NCI-H526 treated with DMSO at 0.1 percent for 48 hours (cell line): ENCODE measurements at regions not wholly inside any gene's neighbourhood (a gene's known extent, or its start where the extent isn't known, plus 50 kb on each side); places are given as distances from the start of the nearest gene placed in this dataset.
"Not testable (repeated sequence)": the region's sequence is repeated elsewhere in the genome, so short reads cannot be mapped to it uniquely, and the experiment has no call there.

Source experiments
- DNase-seq: peaks from one replicate; lab custom pipeline; 2025; lab: John Stamatoyannopoulos, UW

DNA sequence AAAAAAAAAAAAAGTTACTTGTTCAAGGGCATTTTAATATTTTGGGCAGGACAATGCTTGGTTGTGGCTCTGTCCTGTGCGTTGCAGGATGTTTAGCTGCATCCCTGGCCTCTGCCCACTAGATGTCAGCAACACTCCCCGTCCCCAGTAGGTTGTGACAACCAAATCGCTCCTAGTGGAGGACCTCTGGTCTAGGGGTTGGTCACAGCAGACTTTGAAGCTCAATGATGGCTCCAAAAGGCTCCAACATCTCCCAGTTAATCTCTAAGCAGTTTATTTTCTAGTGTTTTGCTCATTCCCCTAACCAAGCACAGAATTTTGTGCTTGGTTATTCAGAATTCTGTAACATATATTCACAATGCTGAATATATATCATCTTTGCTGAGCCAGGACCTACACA lies 67.0 kb downstream of the CHRNA1 start:
- peak; percentile 13 for DNase-seq

DNA sequence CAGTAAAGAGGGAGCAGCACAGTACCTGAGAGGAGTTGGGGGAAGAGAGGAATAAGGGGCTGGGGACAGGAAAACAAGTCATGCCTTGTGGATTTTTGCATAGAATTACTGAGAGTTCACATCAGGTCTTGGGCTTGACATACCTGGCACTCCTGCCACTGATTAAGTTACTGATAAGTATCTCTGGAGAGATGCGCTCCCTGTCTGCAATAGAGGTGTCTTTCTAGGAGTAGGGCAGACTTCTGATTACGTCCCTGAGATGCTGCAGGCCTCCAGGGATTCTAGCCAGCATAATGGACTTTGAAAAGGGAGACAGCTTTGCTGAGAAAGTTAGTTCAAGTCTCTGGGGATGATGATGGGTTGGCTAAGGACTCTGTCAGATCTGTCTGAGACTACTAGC lies 69.4 kb downstream of the CHRNA1 start:
- no peak for DNase-seq

DNA sequence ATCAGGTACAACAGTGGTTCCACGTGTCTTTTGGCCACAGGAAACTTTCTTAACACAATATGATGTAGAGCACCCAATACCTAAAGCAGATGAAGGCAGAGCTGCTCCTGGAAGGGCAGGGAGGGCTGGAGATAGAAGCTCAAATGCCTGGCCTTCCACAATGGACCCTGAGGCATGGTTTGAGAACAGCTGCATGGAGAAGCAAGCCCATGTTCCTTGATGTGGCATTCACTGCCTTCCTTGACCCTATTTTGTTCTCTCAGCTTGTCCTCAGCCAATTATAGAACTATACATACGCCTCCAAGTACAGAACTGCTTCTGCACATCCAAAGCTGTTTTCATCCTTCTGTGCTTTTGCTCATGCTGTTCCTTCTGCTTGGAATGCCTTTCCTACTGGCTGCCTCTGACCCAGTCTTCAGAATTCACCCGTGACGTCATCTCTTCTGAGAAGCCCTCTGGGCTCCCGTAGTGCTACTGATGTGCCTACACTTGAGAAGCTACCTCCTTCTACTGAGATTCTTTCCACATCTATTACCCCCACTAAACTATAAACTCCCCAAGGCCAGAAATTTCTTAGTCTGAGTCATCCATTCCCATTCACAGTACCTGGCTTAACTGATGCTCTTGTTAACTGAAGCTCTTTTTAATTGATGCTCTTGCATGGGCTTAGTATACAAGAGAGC lies 69.9 kb downstream of the CHRNA1 start:
- DNase-seq = no peak

DNA sequence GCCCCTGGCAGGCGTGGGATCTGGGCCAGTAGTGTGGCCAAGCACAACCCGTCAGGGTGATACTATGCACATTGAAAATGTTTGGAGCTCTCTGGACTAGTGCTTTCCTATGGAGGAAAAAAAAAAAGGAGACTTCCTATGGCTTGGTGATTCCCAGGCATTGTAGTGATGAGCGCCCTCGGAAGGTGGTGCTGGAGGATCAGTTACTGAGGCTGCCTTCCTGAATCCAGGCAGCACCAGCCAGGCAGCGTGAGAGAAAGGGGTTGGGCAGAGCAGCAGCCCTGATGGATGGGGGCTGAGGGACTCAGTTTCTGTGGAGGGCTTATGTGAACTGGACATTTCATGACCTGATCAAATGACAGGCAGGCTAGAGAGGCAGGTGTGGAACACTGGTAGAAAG lies 70.9 kb downstream of the CHRNA1 start:
- DNase-seq = no peak

DNA sequence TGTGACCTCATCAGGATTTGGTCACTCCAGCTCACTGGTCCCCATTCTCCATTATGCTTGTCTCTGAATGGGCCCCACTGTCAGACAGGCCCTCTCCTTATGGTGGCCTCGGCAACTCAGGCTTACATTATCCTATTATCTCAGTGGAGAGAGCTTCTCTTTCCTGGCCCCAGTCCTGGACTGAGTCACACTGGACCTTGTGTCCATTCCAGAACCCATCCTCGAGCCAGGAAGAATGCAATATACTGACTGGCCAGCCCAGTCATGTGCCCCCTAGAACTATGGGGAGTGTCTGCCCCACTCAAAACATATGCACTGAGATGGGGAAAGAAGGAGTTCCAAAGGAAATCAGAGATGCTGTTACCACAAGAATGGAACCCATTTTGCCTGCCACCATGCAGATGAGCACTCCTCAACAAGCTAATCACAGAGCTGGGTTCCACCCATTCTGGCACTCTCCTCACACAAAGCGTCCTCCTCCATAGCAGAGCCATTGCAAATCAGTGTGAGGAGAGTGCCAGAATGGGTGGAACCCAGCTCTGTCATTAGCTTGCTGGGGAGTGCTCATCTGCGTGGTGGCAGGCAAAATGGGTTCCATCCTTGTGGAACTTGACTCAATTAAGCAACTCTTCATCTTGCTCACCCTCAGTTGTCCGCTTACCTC lies 71.9 kb downstream of the CHRNA1 start:
- no peak for DNase-seq

DNA sequence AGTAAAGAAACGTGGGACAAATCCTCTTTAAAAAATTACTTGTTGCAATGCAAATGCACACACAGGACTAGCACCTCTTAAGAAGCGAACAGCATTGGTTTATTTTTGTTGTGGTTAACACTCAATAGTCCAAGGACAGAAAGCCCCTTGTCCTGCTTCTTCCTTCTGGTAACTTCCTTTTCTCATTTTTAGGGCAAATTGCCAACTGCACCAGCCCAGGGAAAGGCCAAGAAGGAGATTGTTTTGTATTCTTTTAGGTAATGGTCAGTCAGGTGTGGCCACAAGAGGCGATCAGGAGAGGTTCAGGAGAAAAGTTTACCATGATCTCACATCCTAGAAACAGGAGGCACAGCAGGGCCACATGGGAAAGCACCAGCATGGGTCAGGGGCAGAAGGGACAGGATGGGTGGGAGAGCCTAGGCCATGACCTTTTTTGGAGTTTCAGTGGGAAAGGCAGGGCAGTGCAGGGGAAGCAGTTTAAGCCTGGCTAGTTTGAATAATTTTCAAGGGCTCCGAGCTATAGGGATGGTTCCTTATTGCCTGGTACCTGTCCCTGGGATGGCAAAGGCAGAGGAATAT lies 73.0 kb downstream of the CHRNA1 start:
- DNase-seq = peak; percentile 78

DNA sequence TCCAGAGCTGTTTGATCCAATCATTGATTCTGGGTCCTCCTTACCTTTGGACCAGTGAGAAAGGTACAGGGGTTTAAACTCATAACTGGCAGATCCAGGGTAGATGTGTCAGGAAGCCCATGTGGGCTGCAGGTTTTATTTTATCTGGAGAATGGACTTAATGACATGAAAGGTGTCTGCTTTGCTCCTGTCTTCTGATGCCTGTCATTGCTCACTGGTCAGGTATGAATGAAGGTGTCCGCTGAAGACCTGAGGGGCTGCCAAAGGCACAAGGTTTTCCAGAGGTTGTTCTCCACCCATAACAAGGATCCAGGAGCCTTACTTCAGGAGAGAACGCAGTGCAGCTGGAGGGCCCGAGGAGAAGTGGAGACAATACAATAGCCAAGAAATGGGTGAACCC lies 74.2 kb downstream of the CHRNA1 start:
- no peak for DNase-seq

DNA sequence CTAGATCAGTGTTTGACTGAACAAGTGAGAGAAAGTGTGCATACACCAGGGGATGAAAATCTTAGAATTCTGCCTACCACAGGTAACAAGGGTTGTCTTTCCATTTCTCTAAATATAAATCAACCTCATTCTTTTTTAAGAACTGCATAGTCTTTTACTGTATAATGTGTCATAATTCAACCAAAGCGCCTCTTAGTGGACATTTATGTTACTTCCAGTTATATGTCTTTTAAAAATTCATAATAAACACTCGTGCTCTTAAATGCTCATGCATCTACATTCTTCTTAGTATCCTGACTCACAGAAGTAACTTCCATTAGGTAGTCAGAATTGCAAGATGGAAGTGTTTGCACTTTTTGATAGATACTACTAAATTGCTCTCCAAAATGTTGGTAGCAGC lies 76.2 kb downstream of the CHRNA1 start:
- DNase-seq = peak; percentile 9

DNA sequence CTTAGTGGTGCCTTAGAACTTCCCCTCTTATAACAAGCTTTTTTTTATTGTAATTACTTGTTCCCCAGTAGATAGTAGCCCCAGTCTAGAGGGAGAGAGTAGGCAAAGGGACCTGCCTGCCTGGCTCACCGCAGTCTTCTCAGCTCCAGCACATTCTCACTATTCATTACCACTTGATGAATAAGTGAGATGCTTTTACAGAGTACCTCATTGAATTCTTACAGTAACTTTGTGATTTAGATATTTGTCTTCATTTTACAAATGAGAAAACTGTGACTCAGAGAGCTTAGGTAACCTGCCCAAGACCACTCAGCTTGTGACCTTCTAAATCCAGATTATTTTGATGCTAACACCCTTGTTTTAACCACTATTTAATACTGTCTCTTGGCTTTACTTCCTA lies 77.8 kb downstream of the CHRNA1 start:
- no peak for DNase-seq

DNA sequence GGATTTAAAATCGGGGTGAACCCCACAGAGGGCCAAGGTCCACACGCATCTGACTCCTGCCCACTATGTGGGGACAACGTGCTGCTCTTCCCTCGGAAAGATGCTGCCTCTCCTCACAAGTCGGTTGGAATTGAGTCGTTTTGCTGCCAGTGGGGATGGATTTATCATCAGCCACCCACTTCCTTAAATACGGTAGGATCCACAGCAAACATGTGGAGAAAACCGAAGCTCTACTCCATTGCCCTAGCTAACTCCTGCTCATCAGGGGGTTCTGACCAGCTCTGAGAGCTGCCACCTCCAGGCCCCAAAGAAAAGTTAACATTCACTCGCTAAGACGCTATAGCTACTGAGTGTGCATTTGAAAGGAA lies 80.9 kb downstream of the CHRNA1 start:
- no peak for DNase-seq

DNA sequence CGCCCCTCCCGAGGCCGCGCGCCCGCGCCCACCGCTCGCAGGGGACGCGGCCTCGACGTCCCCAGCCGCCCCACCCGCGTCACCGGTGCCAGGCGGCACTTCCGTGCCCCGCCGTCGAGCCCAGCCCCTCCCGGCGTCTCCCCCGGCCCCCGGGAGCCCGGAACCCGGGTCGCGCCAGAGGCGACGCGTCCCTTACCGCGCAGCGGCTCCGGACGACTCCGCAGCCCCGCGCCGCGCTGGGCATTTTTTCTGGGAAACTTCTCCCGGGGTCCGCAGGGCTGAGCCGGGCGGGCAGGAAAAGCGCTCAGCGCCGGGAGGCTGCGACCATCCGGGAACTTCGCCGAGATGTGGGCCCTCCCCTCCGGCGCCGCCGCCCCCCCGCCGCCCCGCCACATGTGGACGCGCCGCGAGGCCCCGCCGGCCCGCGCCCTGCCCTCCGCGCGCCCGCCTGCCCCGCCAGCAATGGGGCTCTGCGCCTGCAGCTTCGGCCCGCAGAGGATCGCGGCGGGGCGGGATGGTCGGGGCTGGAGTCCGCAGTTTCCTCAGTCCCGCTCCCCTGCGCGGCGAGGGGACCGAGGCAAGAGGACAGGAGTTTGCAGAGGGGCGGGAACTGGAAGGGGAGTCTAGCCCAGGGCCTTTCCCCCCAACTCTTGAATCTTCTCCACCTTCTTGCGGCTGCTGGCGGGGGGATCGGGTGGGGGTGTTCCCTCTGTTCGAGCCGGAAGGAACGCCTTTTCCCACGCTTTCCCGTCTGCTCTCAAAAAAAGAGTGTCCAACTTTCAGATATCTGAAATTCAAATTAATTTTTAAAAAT lies 81.5 kb downstream of the CHRNA1 start:
- peak; percentile 34 for DNase-seq

DNA sequence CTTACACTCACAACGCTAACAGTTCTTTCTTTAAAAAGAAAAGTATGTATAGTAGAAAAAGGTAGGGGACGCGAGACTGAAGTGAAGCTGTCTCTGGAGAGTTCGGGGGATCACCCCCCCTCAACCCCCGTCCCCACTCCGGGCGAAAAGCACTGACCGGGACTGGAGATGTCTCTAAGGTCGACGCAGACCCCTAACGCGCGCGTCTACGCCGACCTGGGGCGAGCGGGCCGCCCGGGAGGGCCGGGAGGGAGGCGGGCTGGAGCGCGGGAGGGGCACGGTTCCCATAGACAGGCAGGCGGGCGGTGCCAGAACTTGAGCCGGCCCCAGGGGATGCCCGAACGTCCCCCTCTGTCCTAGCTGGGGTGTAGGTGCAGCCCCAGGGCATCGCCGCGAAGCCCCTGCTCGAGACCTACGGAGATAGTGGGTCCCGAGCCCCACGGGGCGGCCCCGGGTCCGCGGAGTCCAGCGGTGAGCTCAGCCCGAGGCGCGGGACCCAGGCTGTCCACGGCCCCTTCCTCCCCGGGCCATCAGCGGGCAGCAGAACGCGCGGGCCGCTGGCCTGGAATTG lies 82.2 kb downstream of the CHRNA1 start:
- no peak for DNase-seq

DNA sequence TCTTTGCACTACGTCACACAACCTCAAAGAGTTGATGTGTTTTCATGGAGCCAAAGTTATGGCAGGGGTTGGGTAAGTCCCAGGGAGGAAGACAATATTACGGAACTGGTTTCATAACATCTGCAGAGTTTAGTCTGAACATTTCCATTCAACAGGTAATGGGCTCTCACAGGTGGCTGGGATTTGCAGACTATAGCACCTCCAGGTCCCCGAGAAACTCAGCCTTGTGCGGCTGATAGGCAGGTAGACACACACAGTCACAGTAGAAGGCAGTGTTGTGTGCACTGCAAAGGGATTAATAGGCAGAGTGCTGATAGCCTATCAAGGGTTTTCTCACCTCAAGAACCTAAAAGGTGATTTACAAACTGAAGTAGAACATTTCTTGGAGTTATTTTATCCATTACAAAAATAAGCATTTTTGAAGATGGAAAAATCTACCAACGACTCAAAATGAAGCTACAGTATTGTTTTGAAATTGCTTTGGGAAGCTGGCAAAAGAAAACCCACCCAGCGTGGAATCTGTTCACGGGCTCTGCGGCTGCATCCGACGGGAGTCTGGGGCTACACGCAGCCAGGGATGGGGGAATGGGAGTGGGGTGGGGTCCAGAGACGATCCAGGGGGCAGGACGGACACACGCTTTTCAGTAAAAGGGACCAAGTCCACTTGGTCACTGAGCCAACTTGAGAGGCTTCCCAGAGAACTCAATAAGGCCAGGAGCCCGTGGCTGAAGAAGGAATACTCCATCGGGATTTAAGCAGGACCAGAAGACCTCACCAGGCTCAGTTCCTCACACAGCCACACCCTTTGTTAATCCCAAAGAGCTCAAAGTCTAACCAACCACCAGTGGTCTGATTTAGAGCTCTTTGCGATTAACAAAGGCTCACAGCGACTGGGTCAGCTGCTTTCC lies 82.9 kb downstream of the CHRNA1 start:
- no peak for DNase-seq

DNA sequence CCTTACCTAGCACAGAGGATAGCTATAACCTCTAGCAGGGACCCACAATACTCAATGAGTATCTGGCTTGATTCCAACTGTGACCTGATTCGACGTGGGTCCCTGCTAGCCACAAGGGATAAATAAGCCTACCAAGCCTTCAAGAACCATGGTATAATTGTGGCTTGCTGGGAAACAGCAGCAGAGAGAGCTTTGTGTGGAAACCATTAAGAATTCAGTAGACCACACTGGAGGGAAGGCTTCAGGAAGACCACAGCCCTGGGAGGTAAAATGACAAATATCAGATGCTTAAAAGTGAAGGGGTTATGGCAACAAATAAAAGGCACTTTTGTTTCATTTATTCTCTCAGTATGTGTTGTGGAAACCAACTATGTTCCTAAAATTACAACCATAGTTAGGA lies 82.6 kb upstream of the WIPF1 start:
- no peak for DNase-seq

DNA sequence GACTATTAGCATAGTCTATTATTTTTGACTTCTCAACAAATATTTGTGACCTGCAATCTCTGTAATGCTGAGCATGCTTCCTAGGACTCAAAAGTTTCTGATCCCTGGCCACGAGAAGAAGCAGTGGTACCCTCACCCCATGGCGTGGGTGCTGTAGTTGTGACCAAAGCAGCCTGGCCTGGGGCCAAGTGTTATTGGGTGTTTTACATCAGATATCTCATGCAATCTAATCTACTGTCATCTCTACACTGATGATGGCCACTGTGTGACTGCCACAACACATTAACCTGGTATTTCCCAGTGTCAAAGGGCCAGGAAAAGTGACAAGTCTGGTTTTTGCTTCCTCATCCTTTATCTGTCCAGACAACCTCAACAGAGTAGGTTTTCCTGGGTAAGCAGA lies 80.8 kb upstream of the WIPF1 start:
- DNase-seq = no peak

DNA sequence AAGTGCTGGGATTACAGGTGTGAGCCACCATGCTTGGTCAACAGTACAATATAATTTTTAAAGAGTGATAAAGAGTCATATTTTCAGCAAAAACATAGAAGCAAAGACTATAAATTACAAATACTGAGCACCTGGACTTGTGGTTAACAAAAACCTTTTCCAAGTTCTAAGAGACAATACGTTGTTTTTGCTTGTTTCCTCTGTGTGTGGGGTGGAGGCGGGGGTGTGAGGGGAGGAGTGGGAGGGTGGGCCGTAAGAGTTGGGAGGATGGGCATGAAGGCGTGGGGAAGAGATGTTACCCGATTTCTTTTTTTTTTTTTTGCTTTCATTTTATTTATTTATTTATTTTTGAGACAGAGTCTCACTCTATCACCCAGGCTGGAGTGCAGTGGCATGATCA lies 78.0 kb upstream of the WIPF1 start:
- no peak for DNase-seq

DNA sequence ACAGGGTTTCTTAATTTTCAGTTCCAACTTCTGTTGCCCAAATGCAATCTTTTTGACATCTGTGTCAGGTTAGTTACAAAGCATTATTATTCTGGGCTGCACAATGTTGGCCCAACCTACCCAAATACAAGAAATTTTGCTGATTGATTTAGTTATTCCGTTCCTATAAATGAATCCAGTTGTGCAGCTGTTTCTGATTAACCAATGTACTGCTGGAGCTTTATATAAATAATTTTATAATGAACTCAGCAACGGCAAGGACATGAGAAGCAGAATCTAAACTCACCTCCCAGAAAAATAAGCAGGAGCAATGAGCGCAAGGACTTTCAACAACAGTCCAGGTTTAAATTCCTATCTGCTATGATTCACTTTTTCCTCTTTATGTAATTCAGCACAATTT lies 76.3 kb upstream of the WIPF1 start:
- no peak for DNase-seq

DNA sequence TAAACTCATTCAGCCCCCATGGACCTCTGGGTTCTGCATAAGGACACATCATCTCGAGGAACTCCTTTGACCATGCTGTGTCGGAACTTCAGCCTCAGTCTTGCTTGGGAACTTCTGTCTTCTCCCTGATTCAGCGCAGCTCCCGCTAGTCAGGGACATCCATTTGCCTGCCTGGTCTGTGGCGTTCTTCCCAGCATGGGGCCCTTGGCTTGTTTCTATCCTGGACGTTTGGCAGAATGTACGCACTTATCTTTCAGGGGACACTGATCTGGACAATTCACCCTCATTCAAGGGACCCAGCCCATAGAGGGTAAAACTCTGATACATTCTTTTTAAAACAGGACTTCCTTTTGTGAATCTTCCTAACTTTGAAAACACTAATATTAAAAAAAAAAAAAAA lies 75.8 kb upstream of the WIPF1 start:
- no peak for DNase-seq

DNA sequence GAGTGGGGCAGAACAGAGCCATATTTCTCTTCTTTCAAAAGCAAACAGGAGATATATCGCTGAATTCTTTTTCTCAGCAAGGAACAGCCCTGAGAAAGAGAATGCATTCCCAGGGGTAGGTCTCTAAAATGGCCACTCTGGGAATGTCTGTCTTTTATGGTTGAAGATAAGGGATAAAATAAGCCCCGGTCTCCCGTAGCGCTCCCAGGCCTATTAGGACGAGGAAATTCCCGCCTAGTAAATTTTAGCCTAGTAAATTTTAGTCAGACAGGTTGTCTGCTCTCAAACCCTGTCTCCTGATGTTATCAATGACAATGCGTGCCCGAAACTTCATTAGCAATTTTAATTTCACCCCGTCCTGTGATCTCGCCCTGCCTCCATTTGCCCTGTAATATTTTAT lies 73.9 kb upstream of the WIPF1 start:
- DNase-seq = not testable (repeated sequence)

DNA sequence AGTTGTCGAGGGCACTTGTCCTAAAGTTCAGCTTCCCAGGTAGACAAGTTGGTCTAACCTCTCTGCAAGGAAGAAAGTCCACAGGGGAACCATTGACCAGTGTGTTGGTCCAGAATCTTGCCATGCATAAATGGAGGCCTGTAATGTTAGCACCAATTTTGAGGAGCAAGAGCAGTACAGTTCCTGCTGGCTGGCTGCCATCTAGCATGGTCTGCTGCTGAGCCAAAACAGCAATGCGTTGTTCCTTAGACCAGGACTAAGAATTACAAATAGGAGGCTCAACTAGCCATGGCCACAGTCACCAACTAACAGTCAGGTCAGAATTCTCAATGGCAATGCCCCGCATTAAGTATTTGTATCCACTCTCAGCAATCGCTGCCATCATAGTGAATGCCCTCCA lies 72.8 kb upstream of the WIPF1 start:
- DNase-seq = no peak

DNA sequence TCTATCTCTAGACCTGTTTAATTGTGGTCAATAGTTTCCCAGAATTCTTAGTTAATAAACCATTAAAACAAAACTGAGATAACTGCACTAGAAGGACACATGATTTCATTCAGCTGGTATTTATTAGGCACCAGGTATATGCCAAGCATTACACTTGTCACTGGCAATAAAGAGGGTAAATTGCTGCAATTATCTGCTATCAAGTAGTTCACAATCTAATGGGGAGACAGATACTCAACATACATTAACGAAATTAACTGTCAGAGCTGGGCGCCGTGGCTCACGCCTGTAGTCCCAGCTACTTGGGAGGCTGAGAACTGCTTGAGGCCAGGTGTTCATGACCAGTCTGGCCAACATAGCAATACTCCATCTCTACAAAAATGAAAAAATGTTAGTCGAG lies 71.7 kb upstream of the WIPF1 start:
- DNase-seq = no peak

DNA sequence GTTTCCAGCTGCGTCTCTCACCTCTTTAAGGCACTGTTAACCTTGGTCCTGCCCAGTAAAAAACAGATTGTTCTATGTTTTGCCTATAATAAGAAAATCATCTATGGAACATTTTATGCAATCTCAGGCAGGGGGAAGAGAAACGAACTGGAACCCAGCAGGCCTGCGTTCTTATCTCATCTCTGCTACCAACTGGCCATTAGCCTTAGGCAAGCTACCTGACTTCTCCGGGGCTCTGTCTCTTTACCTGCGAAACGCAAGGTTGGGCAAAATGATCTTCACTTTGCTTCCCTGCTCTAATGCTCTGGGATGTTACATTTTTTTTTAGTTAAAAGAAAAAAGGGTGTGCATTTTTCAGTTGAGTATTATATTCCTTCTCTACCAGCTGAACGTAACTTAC lies 70.5 kb upstream of the WIPF1 start:
- DNase-seq = no peak
